ENCODE measurements at regions not wholly inside any gene's neighbourhood (a gene's known extent, or its start where the extent isn't known, plus 50 kb on each side); places are given as distances from the start of the nearest gene placed in this dataset.
"Not testable (repeated sequence)": the region's sequence is repeated elsewhere in the genome, so short reads cannot be mapped to it uniquely, and the experiment has no call there.

DNA sequence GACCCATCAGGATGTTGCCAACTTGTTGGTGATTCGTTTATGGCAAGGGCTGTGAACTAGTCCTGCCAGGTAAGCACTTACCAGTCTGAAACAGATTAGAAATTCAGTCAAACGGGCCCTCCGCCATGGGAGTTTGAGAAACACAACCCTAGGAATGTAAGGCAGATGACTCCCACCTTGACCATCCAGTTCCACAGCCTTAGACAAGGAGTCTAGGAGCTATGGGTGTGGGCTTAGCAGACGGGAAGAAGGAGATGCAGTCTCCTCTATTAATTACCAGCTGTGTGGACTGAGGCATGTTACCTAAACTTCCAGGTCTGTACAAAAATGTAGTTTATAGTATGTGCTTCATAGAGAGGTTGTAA, 319.4 kb upstream of the NCKAP5 start:
- DNase-seq = no peak

DNA sequence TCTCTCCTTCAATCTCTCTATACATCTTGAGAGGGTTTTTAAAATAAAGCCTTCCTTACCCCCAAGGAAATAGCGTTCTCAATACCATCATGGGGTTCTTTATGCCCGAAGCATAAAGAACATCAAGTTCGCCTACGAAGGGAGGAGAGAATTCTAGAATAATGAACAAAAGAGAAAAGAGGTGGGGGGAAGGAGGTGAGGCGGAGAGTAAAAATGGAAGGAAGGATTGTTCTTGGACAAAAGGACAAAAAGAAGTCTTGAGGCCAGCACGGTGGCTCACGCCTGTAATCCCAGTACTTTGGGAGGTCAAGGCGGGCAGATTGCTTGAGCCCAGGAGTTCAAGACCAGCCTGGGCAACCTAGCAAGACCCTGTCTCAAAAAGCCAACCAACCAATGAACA, 319.8 kb upstream of the NCKAP5 start:
- no peak for DNase-seq

DNA sequence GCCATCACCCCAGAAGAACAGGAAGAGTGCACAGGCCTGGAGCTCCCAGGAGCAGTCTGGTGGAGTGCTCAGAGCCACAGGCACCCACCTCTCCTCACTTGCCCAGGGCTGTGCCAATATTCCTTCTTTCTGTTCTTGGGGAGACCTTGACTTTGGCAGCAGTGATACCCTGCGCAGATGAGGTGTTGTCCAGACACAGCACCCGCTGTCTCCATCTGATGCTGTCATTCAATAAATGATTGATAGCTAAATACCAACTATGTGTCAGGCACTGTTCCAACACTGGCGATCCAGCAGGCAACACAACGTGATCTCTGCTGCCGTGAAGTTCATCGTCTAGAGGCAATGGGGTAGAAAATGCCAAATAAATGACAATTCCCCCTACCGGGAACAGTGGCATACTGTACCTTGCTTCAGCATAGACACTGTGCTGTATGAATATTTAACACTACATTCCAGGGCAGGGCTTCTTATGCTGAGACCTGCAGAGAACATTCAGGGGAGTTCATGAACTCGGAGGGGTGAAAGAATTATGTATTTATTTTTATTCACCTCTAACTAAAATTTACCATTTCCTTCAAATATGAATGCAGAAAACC, 320.5 kb upstream of the NCKAP5 start:
- DNase-seq = no peak

DNA sequence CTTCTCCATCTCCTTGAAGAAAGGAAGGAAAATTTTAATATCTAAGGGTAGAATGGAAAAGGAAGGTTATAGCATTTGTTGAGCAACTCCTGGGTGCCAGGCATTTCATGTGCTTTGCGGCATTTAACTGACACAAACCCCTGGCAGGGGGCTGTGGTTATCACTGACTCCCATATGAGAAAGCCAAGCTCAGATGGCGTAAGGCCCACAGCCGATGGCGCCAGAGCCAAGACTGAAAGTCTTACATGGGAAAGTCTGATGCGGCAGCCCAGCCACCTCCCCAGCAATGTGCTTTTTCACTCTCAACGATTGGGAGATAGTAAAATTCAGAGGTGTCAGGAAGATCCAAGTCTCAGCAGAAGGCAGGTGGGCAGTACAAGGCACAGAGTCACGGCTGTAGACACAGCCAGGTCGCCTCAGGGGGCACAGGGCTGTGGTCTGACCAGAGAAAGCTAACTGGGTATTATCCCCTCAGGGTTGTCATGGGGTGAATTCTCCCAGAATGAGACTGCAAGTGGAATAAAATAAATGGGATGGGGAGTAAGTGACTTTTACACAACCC, 324.2 kb upstream of the NCKAP5 start:
- DNase-seq = no peak

DNA sequence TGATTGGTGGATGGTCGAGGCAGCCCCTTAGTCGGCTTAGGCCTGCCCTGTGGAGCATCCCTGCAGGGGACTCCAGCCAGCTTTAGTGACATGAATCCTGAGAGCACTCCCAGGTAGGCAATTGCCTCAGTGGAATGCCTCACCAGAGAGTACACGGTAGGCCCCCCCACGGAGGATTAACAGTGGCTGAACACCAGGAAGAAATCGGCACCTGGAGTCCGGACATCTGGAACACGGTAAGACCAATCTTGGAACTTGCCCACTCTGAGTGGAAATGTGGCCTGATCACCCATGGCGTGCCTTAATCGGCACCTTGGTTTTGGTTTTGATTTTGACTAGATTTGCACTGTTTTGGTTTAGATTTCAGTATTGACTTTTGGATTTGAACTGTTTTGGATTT, 326.2 kb upstream of the NCKAP5 start:
- DNase-seq = no peak

DNA sequence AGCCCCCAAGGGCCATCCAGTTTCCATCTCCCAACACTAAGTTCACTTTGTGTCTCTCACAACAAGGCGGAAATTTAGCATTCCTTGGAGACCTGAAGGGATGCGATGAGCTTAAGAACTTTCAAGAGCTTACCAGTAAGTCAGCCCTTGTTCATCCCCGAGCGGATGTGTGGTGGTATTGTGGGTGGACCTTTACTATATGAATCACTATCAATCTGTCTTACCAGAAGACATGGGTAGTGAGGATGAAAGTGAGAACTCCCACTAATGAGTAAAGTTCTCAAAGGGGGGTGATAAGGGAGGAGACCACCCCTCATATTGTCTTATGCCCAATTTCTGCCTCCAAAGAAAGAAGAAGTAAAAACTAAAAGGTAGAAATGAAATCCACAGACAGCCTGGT, 329.6 kb upstream of the NCKAP5 start:
- DNase-seq = not testable (repeated sequence)

DNA sequence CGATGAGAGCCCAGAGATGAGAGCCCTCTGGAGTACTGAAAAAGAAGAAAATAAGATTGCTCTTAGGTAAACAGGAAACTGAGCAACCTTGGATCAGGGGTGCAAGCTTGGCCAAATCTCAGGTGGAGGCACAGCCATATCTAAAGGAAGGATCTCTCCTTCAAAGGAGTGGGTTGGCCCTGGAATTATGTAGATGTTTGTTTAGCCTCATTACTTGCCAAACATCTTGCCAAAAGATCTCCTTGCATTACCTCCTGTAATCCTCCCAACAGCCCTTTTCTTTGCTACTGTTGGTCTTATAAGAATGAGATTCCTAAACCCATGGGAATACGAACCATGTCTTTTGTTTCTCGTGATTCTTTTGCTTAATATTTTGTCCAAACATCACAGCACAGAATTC, 332.6 kb upstream of the NCKAP5 start:
- DNase-seq = no peak

DNA sequence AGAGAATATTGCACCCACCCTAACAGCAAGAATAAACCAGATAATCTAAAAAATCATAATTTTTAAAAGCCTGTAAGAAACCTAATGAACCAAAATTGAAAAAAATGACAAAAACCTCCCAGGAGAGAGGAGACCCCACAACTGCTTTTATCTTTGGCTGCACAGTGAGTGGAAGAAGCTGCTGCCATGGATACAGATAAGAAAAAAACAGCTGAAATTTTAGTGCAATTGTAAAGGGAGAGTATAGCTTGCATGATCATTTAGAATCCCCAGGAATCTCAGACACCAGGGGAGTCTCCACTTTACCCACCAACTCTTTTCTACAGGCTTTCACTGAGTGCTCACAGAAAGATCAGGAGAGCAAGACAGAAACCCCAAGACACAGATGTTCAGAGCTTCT, 338.1 kb upstream of the NCKAP5 start:
- no peak for DNase-seq

DNA sequence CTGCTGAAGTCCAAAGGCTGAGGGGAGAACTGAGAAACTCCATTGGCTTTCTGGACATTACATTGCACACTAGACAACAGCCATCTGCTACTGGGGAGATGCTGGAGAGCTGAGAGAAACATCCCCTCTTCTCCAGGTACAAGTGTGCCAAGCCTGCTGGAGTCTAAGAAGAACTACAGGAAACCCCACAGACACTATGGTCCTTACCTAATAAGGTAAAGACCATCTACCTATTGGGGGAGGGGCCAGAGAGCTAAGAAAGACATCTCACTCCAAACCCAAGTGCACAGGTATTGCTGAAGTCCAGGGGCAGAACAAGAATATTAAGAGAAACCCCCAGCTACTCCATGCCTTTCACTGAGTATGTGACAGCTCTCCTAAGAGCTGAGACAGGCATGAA, 338.7 kb upstream of the NCKAP5 start:
- DNase-seq = no peak

DNA sequence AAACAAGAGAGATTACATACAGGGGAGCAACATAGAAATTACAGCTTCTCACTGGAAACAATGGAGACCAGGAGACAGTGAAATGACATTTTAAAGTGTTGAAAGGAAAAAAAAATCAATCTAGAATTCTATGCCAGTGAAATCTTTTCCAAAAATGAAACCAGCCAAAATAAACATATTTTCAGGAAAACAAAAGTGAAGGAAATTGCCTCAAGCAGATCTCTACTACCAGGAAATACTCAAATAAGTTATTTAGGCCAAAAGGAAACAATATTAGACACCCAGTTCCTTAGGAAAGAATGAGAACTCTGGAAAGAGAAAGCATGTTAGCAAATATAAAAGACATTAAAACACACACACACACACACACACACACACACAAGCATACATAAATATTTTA, 339.9 kb upstream of the NCKAP5 start:
- DNase-seq = no peak

DNA sequence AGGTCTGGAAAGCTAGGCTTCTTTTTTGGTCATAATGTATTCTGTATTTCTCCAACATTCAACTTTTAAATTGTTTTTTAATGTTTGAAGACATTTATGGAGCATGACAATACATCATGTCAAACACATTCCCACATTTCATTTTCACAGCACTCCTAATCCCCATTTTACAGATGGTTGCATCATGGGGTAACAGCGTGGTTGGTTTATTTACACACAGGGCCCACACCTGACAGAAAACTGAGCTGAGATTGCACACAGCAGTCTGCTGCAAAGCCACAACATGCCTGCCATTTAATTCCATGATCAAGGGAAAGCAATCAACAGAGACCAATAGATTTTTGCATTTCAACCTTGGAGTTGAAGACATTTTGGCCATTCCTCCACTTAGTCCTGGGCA, 335.7 kb upstream of the MGAT5 start:
- no peak for DNase-seq

DNA sequence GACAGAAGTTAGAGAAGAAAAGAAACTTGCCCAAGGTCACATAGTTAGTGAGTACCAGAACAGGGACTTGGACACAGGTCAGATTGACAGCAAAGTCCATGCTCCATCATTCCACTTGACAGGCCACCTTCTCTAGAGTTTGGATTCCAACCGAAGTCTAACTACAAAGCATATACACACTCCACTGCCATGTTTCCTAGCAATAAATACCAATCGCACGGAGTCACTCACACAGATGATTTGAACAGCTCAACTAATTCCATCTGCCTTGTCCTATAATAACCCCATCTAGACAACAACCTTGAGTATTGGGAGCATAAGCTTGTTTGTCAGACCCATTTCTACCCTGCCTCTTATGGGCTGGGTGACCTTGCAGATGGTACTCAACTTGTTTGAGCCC, 334.6 kb upstream of the MGAT5 start:
- no peak for DNase-seq

DNA sequence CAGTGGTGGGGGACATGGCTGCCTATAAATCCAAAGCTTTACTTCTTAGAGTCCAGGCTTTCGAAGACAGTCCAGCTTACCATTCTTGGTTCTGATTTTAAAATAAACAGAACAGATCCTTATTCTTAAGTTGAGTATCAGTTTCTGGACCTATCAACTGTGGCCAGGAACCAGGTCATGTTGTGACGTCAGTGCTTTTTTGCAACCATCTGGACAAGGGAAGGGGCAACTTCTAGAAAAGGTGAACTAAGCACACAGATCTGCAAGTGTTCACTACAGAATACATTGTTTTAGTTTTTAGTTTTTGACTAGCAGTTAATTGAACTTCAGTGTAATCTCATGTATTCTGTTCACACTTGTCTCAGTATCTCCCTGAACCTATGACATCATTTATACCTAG, 326.0 kb upstream of the MGAT5 start:
- no peak for DNase-seq

DNA sequence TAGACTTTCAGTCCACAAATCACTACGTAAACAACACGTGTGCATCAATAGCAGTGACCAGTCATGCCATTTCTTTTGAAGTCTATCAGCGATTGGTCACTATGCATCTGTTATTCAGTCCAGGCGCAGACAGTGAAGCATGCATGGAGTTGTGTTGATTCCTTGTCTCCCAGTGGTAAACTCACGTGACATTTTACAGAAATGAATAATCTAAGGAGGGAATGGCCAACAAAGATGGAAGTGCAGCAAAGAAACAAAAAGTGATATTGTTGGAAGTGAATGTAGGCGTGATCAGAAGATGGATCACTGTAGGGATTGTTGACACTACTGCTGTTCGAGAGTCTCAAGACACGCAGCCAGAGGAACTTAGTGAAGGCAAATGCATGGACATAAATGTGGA, 317.8 kb upstream of the MGAT5 start:
- no peak for DNase-seq

DNA sequence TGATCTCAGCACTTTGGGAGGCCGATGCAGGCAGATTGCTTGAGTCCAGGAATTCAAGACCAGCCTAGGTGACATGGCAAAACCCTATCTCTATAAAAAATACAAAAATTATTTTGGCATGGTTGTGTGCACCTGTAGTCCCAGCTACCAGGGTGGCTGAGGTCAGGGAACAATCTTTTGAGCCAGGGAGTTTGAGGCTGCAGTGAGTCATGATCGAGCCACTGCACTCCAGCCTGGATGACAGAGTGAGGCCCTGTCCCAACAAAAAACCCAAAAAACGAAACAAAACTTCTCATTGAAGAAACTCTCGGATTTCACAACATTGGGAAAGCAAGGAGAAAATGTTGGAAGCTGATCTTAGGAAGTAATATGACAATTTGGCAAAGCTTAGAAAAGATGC, 317.3 kb upstream of the MGAT5 start:
- DNase-seq = no peak

DNA sequence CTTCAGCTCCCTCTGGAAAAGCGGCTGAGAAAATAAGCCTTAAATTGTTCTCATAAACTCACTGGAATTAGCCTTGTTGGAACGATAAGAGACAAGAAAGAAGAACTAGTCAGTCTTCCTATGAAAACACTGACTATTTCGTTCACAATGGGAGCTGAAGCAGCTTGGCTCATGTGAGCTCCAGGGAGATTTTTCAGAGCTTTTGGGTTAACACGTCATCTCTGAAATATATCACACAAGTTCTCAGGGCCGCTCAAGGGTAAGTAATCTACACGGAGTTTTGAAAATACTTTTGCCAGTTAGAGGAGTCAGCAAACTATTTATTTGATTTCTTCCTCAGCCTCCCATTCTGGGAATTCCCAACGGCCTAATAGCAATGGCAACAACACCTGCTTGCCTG, 316.2 kb upstream of the MGAT5 start:
- no peak for DNase-seq

DNA sequence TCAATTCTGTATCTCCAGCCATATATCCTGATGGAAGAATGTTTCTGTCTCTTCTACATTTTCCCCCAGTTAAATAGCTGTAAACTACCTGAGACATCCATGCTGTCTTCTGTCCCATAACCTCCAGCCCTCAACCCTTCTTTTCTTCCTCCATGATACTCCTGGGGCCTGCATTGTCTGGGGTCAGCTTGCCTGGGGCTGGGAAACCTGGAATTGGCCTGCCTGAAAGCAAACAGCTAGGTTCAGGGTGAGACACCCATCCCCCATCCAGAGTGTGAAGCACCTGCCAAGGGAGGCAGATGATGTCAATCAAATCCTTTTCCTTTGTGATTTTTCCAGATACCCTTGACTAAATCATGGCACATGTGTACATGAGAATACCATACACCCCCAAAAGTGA, 313.7 kb upstream of the MGAT5 start:
- DNase-seq = no peak

DNA sequence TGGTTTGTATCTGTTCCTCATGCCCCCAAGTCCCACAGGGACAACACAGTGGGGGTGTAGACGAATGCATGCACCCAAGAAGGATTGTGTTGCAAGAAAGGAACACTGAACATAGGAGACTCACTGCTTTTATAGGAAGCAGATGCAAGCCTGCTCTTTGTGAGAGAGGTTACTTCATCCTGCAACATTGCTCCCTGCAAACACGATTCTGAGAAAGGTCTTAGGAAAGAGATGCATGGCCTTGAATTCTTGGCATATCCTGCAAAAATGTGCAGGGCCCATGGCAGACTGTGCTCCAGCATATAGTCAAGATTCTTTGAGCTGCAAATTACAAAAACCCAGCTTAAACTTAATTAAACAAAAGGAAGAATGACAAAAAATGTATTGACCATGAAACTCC, 312.2 kb upstream of the MGAT5 start:
- no peak for DNase-seq

DNA sequence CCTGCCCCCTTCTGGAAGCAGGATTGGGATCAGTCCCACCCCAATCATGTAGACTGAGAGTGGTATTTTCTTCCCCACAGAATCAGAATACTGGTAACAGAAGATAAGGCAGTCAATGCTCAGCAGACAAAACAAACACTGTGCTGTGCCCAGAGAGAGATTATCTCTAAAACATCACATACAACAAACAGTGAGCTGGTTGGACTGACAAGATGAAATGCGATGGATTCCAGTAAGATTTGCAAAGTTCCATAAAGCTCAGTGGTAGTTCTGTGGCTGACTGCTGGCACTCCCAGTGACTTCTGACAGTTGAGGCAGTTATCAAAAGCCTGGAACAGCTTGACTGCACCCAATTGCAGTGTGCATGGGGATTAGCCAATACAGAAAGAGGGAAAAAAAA, 311.5 kb upstream of the MGAT5 start:
- DNase-seq = no peak

DNA sequence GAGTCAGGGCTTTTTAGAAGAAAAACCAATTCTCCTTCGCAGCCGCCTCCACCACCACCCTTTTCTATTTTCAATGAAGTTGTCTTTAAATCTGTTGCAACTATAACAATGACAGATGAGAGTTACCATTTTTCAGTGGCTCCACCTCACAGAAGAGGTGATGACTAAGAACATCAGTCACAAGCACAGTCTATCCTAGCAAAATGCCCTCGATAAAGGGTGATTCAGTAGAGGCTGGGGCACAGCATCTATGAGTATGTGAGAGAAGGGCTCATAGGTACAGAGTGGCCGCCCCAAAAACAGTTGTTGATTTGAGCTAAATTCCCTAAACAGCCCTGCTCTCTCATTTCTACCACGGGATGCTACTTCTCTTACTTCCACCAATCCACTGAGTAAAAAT, 310.8 kb upstream of the MGAT5 start:
- no peak for DNase-seq

DNA sequence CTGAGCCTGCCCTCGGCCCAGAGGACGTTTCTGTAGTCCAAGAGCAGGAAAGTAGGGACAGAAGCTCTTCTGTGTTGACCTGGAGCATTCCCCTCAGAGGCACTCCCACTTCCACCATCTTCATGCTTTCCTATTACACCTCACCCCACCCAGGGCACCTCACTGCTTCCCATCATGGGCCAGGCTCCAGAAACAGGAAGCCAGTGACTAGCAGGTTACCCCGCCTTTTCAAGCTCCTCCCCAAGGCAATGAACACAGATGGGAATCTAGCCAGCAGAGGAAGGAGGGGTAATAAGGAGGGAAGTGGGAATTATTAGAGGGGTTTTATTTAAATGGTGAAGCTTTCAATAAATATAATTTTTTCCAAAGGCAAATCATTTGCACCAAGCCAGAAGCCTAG, 308.8 kb upstream of the MGAT5 start:
- DNase-seq = no peak

DNA sequence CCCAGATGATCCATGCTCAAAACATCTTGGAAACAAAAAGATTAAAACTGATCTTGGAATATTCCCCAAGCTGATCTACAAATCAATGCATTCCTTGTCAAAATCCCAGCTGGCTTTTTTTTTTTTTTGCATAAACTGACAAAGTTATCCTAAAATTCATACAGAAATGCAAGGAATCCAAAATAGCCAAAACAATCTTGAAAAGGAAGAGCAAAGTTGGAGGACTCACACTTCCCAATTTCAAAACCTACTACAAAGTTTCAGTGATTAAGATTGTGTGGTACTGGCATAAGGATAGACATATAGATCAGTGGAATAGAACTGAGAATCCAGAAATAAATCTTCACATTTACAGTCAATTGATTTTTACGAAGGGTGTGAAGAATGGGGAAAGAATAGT, 306.8 kb upstream of the MGAT5 start:
- no peak for DNase-seq

DNA sequence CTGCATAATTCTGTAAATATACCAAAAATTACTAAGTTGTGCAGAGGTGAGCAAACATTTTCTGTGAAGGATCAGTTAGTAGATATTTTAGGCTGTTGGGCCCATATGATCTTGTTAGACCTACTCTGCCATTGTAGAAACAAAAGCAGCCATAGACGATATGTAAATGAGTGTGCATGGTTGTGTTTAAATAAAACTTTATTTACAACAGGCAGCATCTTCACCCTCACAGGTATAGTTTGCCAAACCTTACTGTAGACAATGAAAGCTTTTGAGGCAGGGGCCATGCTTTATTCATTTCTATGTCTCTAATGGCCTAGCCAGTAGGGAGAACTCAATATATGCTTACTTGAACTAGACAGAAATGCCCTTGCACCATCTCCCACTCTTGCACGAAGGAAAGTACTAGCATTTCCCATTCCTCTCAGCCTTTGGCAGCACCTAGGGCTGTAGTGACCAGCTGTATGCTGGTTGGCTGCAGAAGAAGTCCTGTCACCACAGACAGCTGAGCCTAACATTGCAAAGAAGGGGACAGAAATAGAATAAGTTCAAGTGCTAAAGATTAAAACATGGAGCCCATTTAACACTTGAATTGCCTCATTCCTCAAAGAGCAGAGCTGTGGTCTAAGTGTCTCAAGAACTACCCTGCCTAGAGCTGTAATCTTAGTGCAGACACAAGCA, 305.1 kb upstream of the MGAT5 start:
- DNase-seq = no peak

DNA sequence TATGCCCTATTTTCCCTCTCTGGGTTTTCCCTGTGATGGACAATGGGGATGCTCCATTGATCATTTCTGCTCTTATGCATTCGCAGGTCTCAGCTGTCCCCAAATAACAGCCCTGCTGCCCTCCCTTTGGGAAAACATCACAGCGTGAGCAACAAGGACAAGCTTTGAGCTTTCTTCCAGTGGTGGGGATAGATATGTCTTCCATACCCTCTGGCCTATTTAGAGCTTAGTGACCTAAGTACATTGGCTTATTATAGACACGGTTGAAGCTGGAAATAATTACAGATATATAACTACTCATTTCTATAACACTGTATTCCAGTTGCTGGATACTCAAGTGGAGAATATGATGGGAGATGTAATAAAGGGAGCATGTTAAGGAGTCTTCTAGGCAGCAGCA, 304.3 kb upstream of the MGAT5 start:
- no peak for DNase-seq

DNA sequence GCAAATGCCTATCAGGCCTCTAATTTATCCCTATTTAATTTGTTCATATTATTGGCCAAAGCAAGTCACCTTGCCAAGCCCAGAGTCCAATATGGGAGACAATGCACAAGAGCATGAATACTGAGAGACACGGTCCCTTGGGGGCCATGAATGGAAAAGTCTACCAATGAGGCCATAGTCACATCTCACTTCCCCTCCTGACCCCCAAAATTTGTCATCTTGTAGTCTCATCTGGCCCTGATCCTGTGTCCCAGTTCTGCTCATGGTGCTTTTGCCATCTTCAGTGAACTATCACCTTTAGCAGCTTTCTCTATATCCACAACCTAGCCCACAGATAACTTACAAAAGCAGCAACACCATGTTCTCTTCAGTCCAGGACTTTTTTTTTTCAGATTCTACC, 302.7 kb upstream of the MGAT5 start:
- DNase-seq = no peak
